ENCODE measurements at regions not wholly inside any gene's neighbourhood (a gene's known extent, or its start where the extent isn't known, plus 50 kb on each side); places are given as distances from the start of the nearest gene placed in this dataset.

GRCh38 chr15:37229855-37230619 is 129.7 kb upstream of the MEIS2 start:
- TF ChIP-seq POLR2A (IDR thresholded peaks at IDR 0.05), result no peak
- TF ChIP-seq CTCF (IDR thresholded peaks at IDR 0.05), result no peak
